Esophagus muscularis mucosa (tissue), 4 donors: ENCODE measurements at regions not wholly inside any gene's neighbourhood (a gene's known extent, or its start where the extent isn't known, plus 50 kb on each side); places are given as distances from the start of the nearest gene placed in this dataset.

Experiments
- DNase-seq: peaks from one replicate; pipeline ENCODE4 v3.0.0-alpha.2; 2017; ENCODE audit errors: extremely low spot score
- H3K27ac ChIP-seq, 4 donors: fragments of 200-600 bp; sonication (generic); replicated peaks in 1 of 4; 1 replicate in 3 of 4; 2 replicates in 1 of 4; pipeline ENCODE4 v1.5.1; 2016 to 2019; ENCODE audit warnings: mild to moderate bottlenecking in 1 of 4
- H3K27me3 ChIP-seq, 4 donors: fragments of 200-600 bp; sonication (generic); one replicate each; pipeline versions ENCODE4 v1.5.1 to v1.6.0; 2016 to 2019
- H3K36me3 ChIP-seq, 4 donors: fragments of 200-600 bp; sonication (generic); one replicate each; pipeline ENCODE4 v1.5.1; 2016 to 2019
- H3K4me1 ChIP-seq, 4 donors: fragments of 200-600 bp; sonication (generic); one replicate each; pipeline ENCODE4 v1.5.1; 2016 to 2019
- H3K4me3 ChIP-seq, 4 donors: fragments of 200-600 bp; sonication (generic); 1 replicate in 2 of 4; 2 replicates in 2 of 4; pipeline ENCODE4 v1.5.1; 2016 to 2019; ENCODE audit warnings: mild to moderate bottlenecking in 4 of 4, moderate library complexity in 1 of 4
- H3K9me3 ChIP-seq, 4 donors: fragments of 200-600 bp; sonication (generic); 1 replicate in 3 of 4; 2 replicates in 1 of 4; pipeline ENCODE4 v1.5.1; 2016 to 2019
- EP300 ChIP-seq: sonication (generic); formaldehyde crosslinking; IDR thresholded peaks from one replicate; pipeline ENCODE4 v1.6.1; 2017; ENCODE audit warnings: antibody characterized with exemption
- POLR2A ChIP-seq: fragments of 450-650 bp; IDR thresholded peaks from one replicate; pipeline ENCODE4 v1.6.1; 2017; ENCODE audit warnings: antibody characterized with exemption, moderate library complexity, mild to moderate bottlenecking, low read depth
- POLR2AphosphoS5 ChIP-seq, 2 donors: sonication (generic); formaldehyde crosslinking; IDR thresholded peaks; one replicate each; pipeline ENCODE4 v1.6.1; 2017; ENCODE audit warnings: antibody characterized with exemption in 2 of 2
- WGBS: methylation state at CpG from one replicate; pipeline ENCODE4 v1.1.5; 2018; 5-methylcytosine and 5-hydroxymethylcytosine counted together
- intact Hi-C: fragments of 100-400 bp; cut with DNase I; formaldehyde crosslinking; loops from one replicate; pipeline ENCODE4 v1.15.1; 2023
- TF ChIP-seq, protein P1 (sequence below), 3 experiments: fragments of 200-600 bp in 2 of 3; fragments of 450-650 bp in 1 of 3; sonication (generic) in 2 of 3; IDR thresholded peaks; one replicate each; pipeline ENCODE4 v1.5.1; 2017 to 2019; ENCODE audit warnings: antibody characterized with exemption in 3 of 3, mild to moderate bottlenecking in 2 of 3, moderate library complexity in 1 of 3

DNA sequence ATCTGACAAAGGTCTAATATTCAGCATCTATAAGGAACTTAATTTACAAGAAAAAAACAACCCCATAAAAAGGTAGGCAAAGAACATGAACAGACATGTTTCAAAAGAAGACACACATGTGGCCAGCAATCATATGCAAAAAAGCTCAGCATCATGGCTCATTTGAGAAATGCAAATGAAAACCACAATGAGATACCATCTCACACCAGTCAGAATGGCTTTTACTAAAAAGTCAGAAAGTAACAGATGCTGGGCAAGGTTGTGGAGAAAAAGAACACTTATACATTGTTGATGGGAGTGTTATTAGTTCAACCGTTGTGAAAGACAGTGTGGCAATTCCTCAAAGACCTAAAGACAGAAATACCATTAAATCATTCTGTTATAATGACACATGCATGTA is 289.9 kb upstream of the MMS22L start:
- Histone ChIP-seq H3K36me3 (no peaks in the 10 kb centered on the region), H3K27me3 (no peaks in the 10 kb centered on the region), H3K4me1 (no peaks in the 10 kb centered on the region), H3K4me3 (no peak overlapping the region), H3K27ac (no peak overlapping the region), H3K9me3 (no peaks in the 10 kb centered on the region)
- intact Hi-C loops = no loop called here
- 85% methylated on average over 1 of the region's 1 CpG for WGBS
- DNase-seq = no peak
- TF ChIP-seq, protein P1, sequence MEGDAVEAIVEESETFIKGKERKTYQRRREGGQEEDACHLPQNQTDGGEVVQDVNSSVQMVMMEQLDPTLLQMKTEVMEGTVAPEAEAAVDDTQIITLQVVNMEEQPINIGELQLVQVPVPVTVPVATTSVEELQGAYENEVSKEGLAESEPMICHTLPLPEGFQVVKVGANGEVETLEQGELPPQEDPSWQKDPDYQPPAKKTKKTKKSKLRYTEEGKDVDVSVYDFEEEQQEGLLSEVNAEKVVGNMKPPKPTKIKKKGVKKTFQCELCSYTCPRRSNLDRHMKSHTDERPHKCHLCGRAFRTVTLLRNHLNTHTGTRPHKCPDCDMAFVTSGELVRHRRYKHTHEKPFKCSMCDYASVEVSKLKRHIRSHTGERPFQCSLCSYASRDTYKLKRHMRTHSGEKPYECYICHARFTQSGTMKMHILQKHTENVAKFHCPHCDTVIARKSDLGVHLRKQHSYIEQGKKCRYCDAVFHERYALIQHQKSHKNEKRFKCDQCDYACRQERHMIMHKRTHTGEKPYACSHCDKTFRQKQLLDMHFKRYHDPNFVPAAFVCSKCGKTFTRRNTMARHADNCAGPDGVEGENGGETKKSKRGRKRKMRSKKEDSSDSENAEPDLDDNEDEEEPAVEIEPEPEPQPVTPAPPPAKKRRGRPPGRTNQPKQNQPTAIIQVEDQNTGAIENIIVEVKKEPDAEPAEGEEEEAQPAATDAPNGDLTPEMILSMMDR (IDR thresholded peaks at IDR 0.05) = no peak
- TF ChIP-seq EP300 (no peak), POLR2AphosphoS5 (IDR thresholded peaks at IDR 0.05) (no peak), POLR2A (no peak)

GRCh38 chr6:97586344-97586743 is 303.3 kb upstream of the MMS22L start:
- Histone ChIP-seq H3K27me3 (no peaks in the 10 kb centered on the region), H3K4me3 (no peak overlapping the region), H3K9me3 (no peaks in the 10 kb centered on the region), H3K27ac (no peak overlapping the region), H3K4me1 (no peaks in the 10 kb centered on the region), H3K36me3 (no peaks in the 10 kb centered on the region)
- TF ChIP-seq EP300 (no peak), POLR2AphosphoS5 (IDR thresholded peaks at IDR 0.05) (no peak), POLR2A (no peak)
- TF ChIP-seq, protein P1 (IDR thresholded peaks at IDR 0.05) = no peak
- DNase-seq = no peak
- intact Hi-C loops = no loop called here

GRCh38 chr6:97591955-97592354 is 308.9 kb upstream of the MMS22L start:
- Histone ChIP-seq H3K36me3 (no peaks in the 10 kb centered on the region), H3K4me1 (peaks cover 0 to 6% (median 0%) of the 10 kb centered on the region in 4 donors), H3K27me3 (no peaks in the 10 kb centered on the region), H3K4me3 (no peak overlapping the region), H3K27ac (no peak overlapping the region), H3K9me3 (no peaks in the 10 kb centered on the region)
- intact Hi-C loops = no loop called here
- 41% methylated on average over 6 of the region's 6 CpGs for WGBS
- TF ChIP-seq EP300 (no peak), POLR2A (no peak), POLR2AphosphoS5 (IDR thresholded peaks at IDR 0.05) (no peak)
- TF ChIP-seq, protein P1 (IDR thresholded peaks at IDR 0.05) = no peak
- no peak for DNase-seq

DNA sequence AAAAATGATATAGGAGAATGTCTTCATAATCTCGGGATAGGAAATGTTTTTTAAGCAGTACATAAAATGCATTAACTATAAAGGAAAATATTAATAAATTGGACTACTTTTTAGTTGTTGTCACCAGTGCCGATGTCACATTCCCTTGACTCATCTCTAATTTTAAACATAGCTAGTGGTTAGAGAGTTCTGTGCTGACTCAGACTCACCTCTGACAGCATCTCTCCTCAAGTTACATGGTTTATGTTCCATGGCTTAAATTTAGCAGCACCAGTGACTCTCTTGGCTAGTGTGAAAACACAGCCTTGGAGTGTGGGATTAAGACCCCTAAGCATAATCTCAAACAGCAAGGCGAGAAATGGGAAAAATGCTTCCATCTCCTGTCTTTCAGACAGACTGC is 311.8 kb upstream of the MMS22L start:
- no peak for DNase-seq
- WGBS = 46% methylated on average over 3 of the region's 3 CpGs
- Histone ChIP-seq H3K4me1 (peaks cover 0 to 6% (median 0%) of the 10 kb centered on the region in 4 donors), H3K4me3 (no peak overlapping the region), H3K27me3 (no peaks in the 10 kb centered on the region), H3K9me3 (no peaks in the 10 kb centered on the region), H3K27ac (no peak overlapping the region), H3K36me3 (no peaks in the 10 kb centered on the region)
- intact Hi-C loops = no loop called here
- TF ChIP-seq, protein P1 (IDR thresholded peaks at IDR 0.05) = no peak
- TF ChIP-seq POLR2A = no peak
- TF ChIP-seq EP300 = no peak
- no peak for TF ChIP-seq POLR2AphosphoS5 (IDR thresholded peaks at IDR 0.05)

GRCh38 chr6:97621111-97621510 is 338.1 kb upstream of the MMS22L start:
- Histone ChIP-seq H3K27ac (no peak overlapping the region), H3K36me3 (no peaks in the 10 kb centered on the region), H3K9me3 (no peaks in the 10 kb centered on the region), H3K27me3 (no peaks in the 10 kb centered on the region), H3K4me1 (peaks cover 0 to 4% (median 0%) of the 10 kb centered on the region in 4 donors), H3K4me3 (no peak overlapping the region)
- TF ChIP-seq EP300 (no peak), POLR2A (no peak), POLR2AphosphoS5 (IDR thresholded peaks at IDR 0.05) (no peak)
- TF ChIP-seq, protein P1 (IDR thresholded peaks at IDR 0.05) = no peak
- intact Hi-C loops = no loop called here
- DNase-seq = no peak
